Neuronal stem cell (in vitro differentiated cells): ENCODE measurements at regions not wholly inside any gene's neighbourhood (a gene's known extent, or its start where the extent isn't known, plus 50 kb on each side); places are given as distances from the start of the nearest gene placed in this dataset.

Experiments used
- DNase-seq: peaks from one replicate; pipeline ENCODE4 v3.0.0-alpha.2; 2013; ENCODE audit warnings: low spot score
- H2AFZ ChIP-seq: one replicate; pipeline ENCODE4 v1.6.1; 2013; ENCODE audit warnings: mild to moderate bottlenecking, low read length, inconsistent platforms
- H2AK5ac ChIP-seq: 2 replicates; pipeline ENCODE4 v1.6.1; 2013; ENCODE audit warnings: low read depth, mild to moderate bottlenecking, inconsistent platforms, low read length, moderate library complexity, mixed read lengths
- H2BK120ac ChIP-seq: 2 replicates; pipeline ENCODE4 v1.6.1; 2013; ENCODE audit warnings: low read depth, mild to moderate bottlenecking, inconsistent platforms, low read length, moderate library complexity, mixed read lengths
- H2BK12ac ChIP-seq: one replicate; pipeline ENCODE4 v1.6.1; 2013; ENCODE audit warnings: low read length, inconsistent platforms
- H2BK15ac ChIP-seq: 2 replicates; pipeline ENCODE4 v1.6.1; 2013; ENCODE audit warnings: mild to moderate bottlenecking, low read length, inconsistent platforms, mixed read lengths
- H2BK5ac ChIP-seq: one replicate; pipeline ENCODE4 v1.6.1; 2013; ENCODE audit warnings: inconsistent platforms, mild to moderate bottlenecking, low read length, moderate library complexity
- H3K14ac ChIP-seq: one replicate; pipeline ENCODE4 v1.6.1; 2013; ENCODE audit warnings: low read length, inconsistent platforms
- H3K18ac ChIP-seq: 2 replicates; pipeline ENCODE4 v1.6.1; 2013; ENCODE audit warnings: low read length, inconsistent platforms
- H3K23ac ChIP-seq: 2 replicates; pipeline ENCODE4 v1.6.1; 2013; ENCODE audit warnings: low read depth, mild to moderate bottlenecking, mixed read lengths, low read length, inconsistent platforms; ENCODE audit not compliant: poor library complexity
- H3K27ac ChIP-seq: replicated peaks from 3 replicates; pipeline ENCODE4 v1.5.1; 2013; ENCODE audit warnings: low read length, inconsistent platforms
- H3K27me3 ChIP-seq, 3 experiments: 2 replicates each; pipeline ENCODE4 v1.6.1; 2013; ENCODE audit warnings: low read length in 3 of 3, mild to moderate bottlenecking in 2 of 3, inconsistent platforms in 1 of 3, low read depth in 1 of 3, mixed read lengths in 1 of 3, moderate library complexity in 1 of 3; ENCODE audit not compliant: control insufficient read depth in 3 of 3, insufficient read depth in 3 of 3
- H3K36me3 ChIP-seq, 2 donors: replicated peaks in 1 of 2; 2 replicates each; pipeline ENCODE4 v1.6.1; 2013; ENCODE audit warnings: low read length in 2 of 2; ENCODE audit not compliant: control insufficient read depth in 2 of 2, insufficient read depth in 2 of 2
- H3K4ac ChIP-seq: 2 replicates; pipeline ENCODE4 v1.6.1; 2013; ENCODE audit warnings: inconsistent platforms, mild to moderate bottlenecking, low read length, moderate library complexity
- H3K4me1 ChIP-seq, 2 donors: 1 replicate in 1 of 2; 2 replicates in 1 of 2; pipeline ENCODE4 v1.6.1; 2013; ENCODE audit warnings: low read length in 2 of 2, low read depth in 1 of 2; ENCODE audit not compliant: control insufficient read depth in 2 of 2, insufficient read depth in 1 of 2
- H3K4me2 ChIP-seq: one replicate; pipeline ENCODE4 v1.6.1; 2013; ENCODE audit warnings: mild to moderate bottlenecking, low read length, inconsistent platforms; ENCODE audit not compliant: insufficient read depth, poor library complexity, severe bottlenecking
- H3K4me3 ChIP-seq, 2 donors: 2 replicates each; pipeline ENCODE4 v1.5.1; 2013; ENCODE audit warnings: low read length in 2 of 2, mild to moderate bottlenecking in 2 of 2, inconsistent platforms in 1 of 2, moderate library complexity in 1 of 2
- H3K79me1 ChIP-seq: one replicate; pipeline ENCODE4 v1.6.1; 2013; ENCODE audit warnings: low read depth, mild to moderate bottlenecking, inconsistent platforms, low read length, moderate library complexity
- H3K9ac ChIP-seq: one replicate; pipeline ENCODE4 v1.6.1; 2013; ENCODE audit warnings: mild to moderate bottlenecking, low read depth, low read length, inconsistent platforms; ENCODE audit not compliant: poor library complexity
- H3K9me3 ChIP-seq, 2 donors: replicated peaks in 1 of 2; 2 replicates each; pipeline versions ENCODE3 to v1.6.1; 2013; ENCODE audit warnings: low read length in 2 of 2, mild to moderate bottlenecking in 2 of 2, inconsistent platforms in 1 of 2, low read depth in 1 of 2, mixed read lengths in 1 of 2, moderate library complexity in 1 of 2; ENCODE audit not compliant: control insufficient read depth in 2 of 2, insufficient read depth in 1 of 2
- H4K8ac ChIP-seq: one replicate; pipeline ENCODE4 v1.6.1; 2013; ENCODE audit warnings: low read depth, mild to moderate bottlenecking, inconsistent platforms, low read length, moderate library complexity
- H4K91ac ChIP-seq: one replicate; pipeline ENCODE4 v1.6.1; 2013; ENCODE audit warnings: low read length, low read depth, mild to moderate bottlenecking, inconsistent platforms; ENCODE audit not compliant: poor library complexity
- WGBS, 2 donors: extraction: QIAGEN DNeasy Blood & Tissue Kit; methylation state at CpG; one replicate each; pipeline ENCODE4 v1.1.7; 2013; ENCODE audit warnings: missing lambda C conversion rate in 2 of 2, mixed read lengths in 1 of 2; ENCODE audit not compliant: insufficient read length in 2 of 2, insufficient replicate concordance in 1 of 2; ENCODE audit errors: extremely low coverage in 2 of 2; 5-methylcytosine and 5-hydroxymethylcytosine counted together

- no CpG with 5 or more reads among the region's 2 CpGs for WGBS, 2 donors
- Histone ChIP-seq H3K27ac (no peak overlapping the region), H2AFZ (peak overlapping the region; percentile 34)
Observed at GRCh38 chr6:139448051-139448649, 73.7 kb upstream of the CITED2 start.

GRCh38 chr6:139447656-139447975, 73.2 kb upstream of the CITED2 start:
- H3K9ac ChIP-seq: no peak overlapping the region
- H3K36me3 ChIP-seq: no peaks in the 10 kb centered on the region
- H2BK12ac ChIP-seq: no peak overlapping the region
- no peaks in the 10 kb centered on the region for H3K9me3 ChIP-seq
- no peak overlapping the region for H4K91ac ChIP-seq
- no peak overlapping the region for H3K23ac ChIP-seq
- H2BK120ac ChIP-seq: no peak overlapping the region
- H3K79me1 ChIP-seq: no peaks in the 10 kb centered on the region
- H3K27me3 ChIP-seq: no peaks in the 10 kb centered on the region
- WGBS, 2 donors: no CpG with 5 or more reads among the region's 1 CpG
- H3K14ac ChIP-seq: no peak overlapping the region
- no peak overlapping the region for H4K8ac ChIP-seq
- peaks cover 6 to 35% of the 10 kb centered on the region in 2 donors for H3K4me1 ChIP-seq
- no peak overlapping the region for H3K18ac ChIP-seq
- H3K4me3 ChIP-seq: no peak overlapping the region
- H2AK5ac ChIP-seq: no peak overlapping the region
- no peak overlapping the region for H3K27ac ChIP-seq
- no peak overlapping the region for H2AFZ ChIP-seq
- H2BK5ac ChIP-seq: no peak overlapping the region
- no peak overlapping the region for H3K4ac ChIP-seq
- DNase-seq: no peak
- no peak overlapping the region for H3K4me2 ChIP-seq
- H2BK15ac ChIP-seq: no peak overlapping the region

More at GRCh38 chr6:139448051-139448649, 73.7 kb upstream of the CITED2 start:
- no peak overlapping the region for H3K9ac ChIP-seq
- no peak for DNase-seq
- H3K27me3 ChIP-seq: no peaks in the 10 kb centered on the region
- H3K9me3 ChIP-seq: no peaks in the 10 kb centered on the region
- no peak overlapping the region for H3K4me3 ChIP-seq
- H4K91ac ChIP-seq: no peak overlapping the region
- H3K18ac ChIP-seq: no peak overlapping the region
- no peak overlapping the region for H3K4me2 ChIP-seq
- H3K79me1 ChIP-seq: no peaks in the 10 kb centered on the region
- H3K14ac ChIP-seq: no peak overlapping the region
- no peak overlapping the region for H2AK5ac ChIP-seq
- H3K23ac ChIP-seq: no peak overlapping the region
- H2BK12ac ChIP-seq: no peak overlapping the region
- no peaks in the 10 kb centered on the region for H3K36me3 ChIP-seq
- H2BK15ac ChIP-seq: no peak overlapping the region
- H4K8ac ChIP-seq: no peak overlapping the region
- H3K4ac ChIP-seq: no peak overlapping the region
- H3K4me1 ChIP-seq: peaks cover 6 to 36% of the 10 kb centered on the region in 2 donors
- no peak overlapping the region for H2BK120ac ChIP-seq
- no peak overlapping the region for H2BK5ac ChIP-seq

GRCh38 chr6:139446768-139447655, 72.6 kb upstream of the CITED2 start:
- no peak overlapping the region for H2AK5ac ChIP-seq
- H4K8ac ChIP-seq: no peak overlapping the region
- WGBS, 2 donors: no CpG with 5 or more reads among the region's 6 CpGs
- no peak overlapping the region for H2BK12ac ChIP-seq
- peaks cover 4 to 30% of the 10 kb centered on the region in 2 donors for H3K4me1 ChIP-seq
- no peak overlapping the region for H3K4me3 ChIP-seq
- H3K23ac ChIP-seq: no peak overlapping the region
- no peak for DNase-seq
- H3K36me3 ChIP-seq: no peaks in the 10 kb centered on the region
- no peak overlapping the region for H2BK15ac ChIP-seq
- H3K27ac ChIP-seq: no peak overlapping the region
- H3K4ac ChIP-seq: no peak overlapping the region
- H2BK5ac ChIP-seq: no peak overlapping the region
- H2AFZ ChIP-seq: no peak overlapping the region
- H3K4me2 ChIP-seq: no peak overlapping the region
- no peaks in the 10 kb centered on the region for H3K27me3 ChIP-seq
- no peak overlapping the region for H3K14ac ChIP-seq
- H2BK120ac ChIP-seq: no peak overlapping the region
- no peak overlapping the region for H3K9ac ChIP-seq
- no peak overlapping the region for H3K18ac ChIP-seq
- no peaks in the 10 kb centered on the region for H3K79me1 ChIP-seq
- no peaks in the 10 kb centered on the region for H3K9me3 ChIP-seq
- H4K91ac ChIP-seq: no peak overlapping the region

- Histone ChIP-seq H2AFZ (no peak overlapping the region), H2BK120ac (no peak overlapping the region), H3K4me3 (no peak overlapping the region), H3K9ac (no peak overlapping the region), H2BK12ac (no peak overlapping the region), H3K27ac (no peak overlapping the region), H3K9me3 (no peaks in the 10 kb centered on the region), H3K4ac (no peak overlapping the region), H3K4me1 (peaks cover 4 to 30% of the 10 kb centered on the region in 2 donors), H3K18ac (no peak overlapping the region), H3K36me3 (no peaks in the 10 kb centered on the region), H2AK5ac (no peak overlapping the region), H3K23ac (no peak overlapping the region), H3K4me2 (no peak overlapping the region), H3K79me1 (no peaks in the 10 kb centered on the region), H4K91ac (no peak overlapping the region), H2BK5ac (no peak overlapping the region), H4K8ac (no peak overlapping the region), H3K27me3 (no peaks in the 10 kb centered on the region), H2BK15ac (no peak overlapping the region), H3K14ac (no peak overlapping the region)
- DNase-seq: no peak
- WGBS, 2 donors: 100% methylated on average over 1 of the region's 5 CpGs; no CpG with 5 or more reads in 1 of the 2 donors
Observed at GRCh38 chr6:139446138-139446715, 71.8 kb upstream of the CITED2 start.
